HCT116 (cell line): ENCODE measurements at regions not wholly inside any gene's neighbourhood (a gene's known extent, or its start where the extent isn't known, plus 50 kb on each side); places are given as distances from the start of the nearest gene placed in this dataset.

Source experiments
- ATAC-seq: fragments of 200-7000 bp; cut with Tn5 transposase; 2 replicates; pipeline ENCODE4 v1.9.1; 2020; ENCODE audit warnings: mild to moderate bottlenecking, moderate library complexity
- BruUV-seq: library from RNA; stranded (reverse); fragments of 400-500 nt; replicated peaks from 2 replicates; lab custom pipeline; 2021; lab: Mats Ljungman, UMichigan
- CTCF ChIA-PET: fragments of 300-600 bp; sonication (Branson Sonifier 250); formaldehyde crosslinking; loops from one replicate; lab custom pipeline; 2021; ENCODE audit warnings: antibody characterized with exemption; lab: Charles Lee
- POLR2A ChIA-PET: fragments of 300-600, 350-600 bp; sonication (Branson Sonifier 250); formaldehyde crosslinking; loops from one replicate; lab custom pipeline; 2021; ENCODE audit warnings: antibody characterized with exemption; lab: Charles Lee
- RAD21 ChIA-PET, 2 experiments: fragments of 300-600 bp; sonication (Branson Sonifier 250); formaldehyde crosslinking; loops; one replicate each; lab custom pipeline; 2023; ENCODE audit warnings: low total read pairs in 2 of 2; ENCODE audit not compliant: uncharacterized antibody in 2 of 2, unreplicated experiment in 2 of 2, low non-redundant PET in 1 of 2; lab: Charles Lee
- DNase-seq: peaks from one replicate; pipeline ENCODE4 v3.0.0-alpha.2; 2010; ENCODE audit warnings: low read depth, low spot score
- H2AFZ ChIP-seq: fragments of 200-600 bp; shearing (Covaris generic), sonication (generic); 2 replicates; pipeline ENCODE4 v1.6.1; 2017; ENCODE audit warnings: low read depth, mixed run types, mixed read lengths, antibody characterized with exemption, low read length; ENCODE audit not compliant: poor library complexity, severe bottlenecking
- H3K27ac ChIP-seq: 2 replicates; pipeline ENCODE4 v1.5.1; 2012; ENCODE audit warnings: low read depth, low read length
- H3K27me3 ChIP-seq: fragments of 200-600 bp; sonication (generic); 2 replicates; pipeline ENCODE4 v1.6.1; 2016; ENCODE audit warnings: mixed run types, low read length, mixed read lengths; ENCODE audit not compliant: insufficient read depth
- H3K36me3 ChIP-seq, 2 experiments: fragments of 200-500 bp in 1 of 2; fragments of 200-600 bp in 1 of 2; sonication (Bioruptor generic) in 1 of 2; sonication (generic) in 1 of 2; 2 replicates each; pipeline versions ENCODE4 v1.5.1 to v1.6.1; 2014 to 2016; ENCODE audit warnings: low read length in 2 of 2, inconsistent platforms in 1 of 2, mixed read lengths in 1 of 2, mixed run types in 1 of 2; ENCODE audit not compliant: insufficient read depth in 2 of 2, control insufficient read depth in 1 of 2
- H3K4me1 ChIP-seq, 2 experiments: fragments of 200-600 bp in 1 of 2; sonication (generic) in 1 of 2; 2 replicates each; pipeline versions ENCODE4 v1.5.1 to v1.6.1; 2012 to 2017; ENCODE audit warnings: low read length in 2 of 2, inconsistent platforms in 1 of 2, mild to moderate bottlenecking in 1 of 2, mixed read lengths in 1 of 2, mixed run types in 1 of 2, moderate library complexity in 1 of 2; ENCODE audit not compliant: insufficient read depth in 2 of 2, control insufficient read depth in 1 of 2
- H3K4me2 ChIP-seq: fragments of 200-600 bp; sonication (generic); 2 replicates; pipeline ENCODE4 v1.6.1; 2017; ENCODE audit warnings: mixed run types, low read length, mixed read lengths
- H3K4me3 ChIP-seq, 2 experiments: fragments of 200-600 bp in 1 of 2; sonication (generic) in 1 of 2; replicated peaks in 1 of 2; 2 replicates each; pipeline ENCODE4 v1.5.1; 2011 to 2016; ENCODE audit warnings: low read length in 2 of 2, control low read depth in 1 of 2, low read depth in 1 of 2, mild to moderate bottlenecking in 1 of 2, mixed read lengths in 1 of 2, mixed run types in 1 of 2
- H3K79me2 ChIP-seq: fragments of 200-600 bp; sonication (generic); 2 replicates; pipeline ENCODE4 v1.6.1; 2017; ENCODE audit warnings: mild to moderate bottlenecking, mixed run types, low read length, moderate library complexity, mixed read lengths; ENCODE audit not compliant: insufficient read depth
- H3K9ac ChIP-seq: fragments of 200-600 bp; sonication (generic); 2 replicates; pipeline ENCODE4 v1.6.1; 2016; ENCODE audit warnings: low read length, mixed read lengths
- H3K9me2 ChIP-seq: fragments of 200-600 bp; sonication (generic), shearing (Covaris generic); 2 replicates; pipeline ENCODE4 v1.6.1; 2017; ENCODE audit warnings: mixed run types, mild to moderate bottlenecking, moderate library complexity; ENCODE audit not compliant: insufficient read depth
- H3K9me3 ChIP-seq, 2 experiments: fragments of 200-500 bp in 1 of 2; fragments of 200-600 bp in 1 of 2; sonication (Bioruptor generic) in 1 of 2; sonication (generic) in 1 of 2; 2 replicates each; pipeline ENCODE4 v1.6.1; 2014 to 2017; ENCODE audit warnings: low read length in 2 of 2, mixed read lengths in 2 of 2, inconsistent platforms in 1 of 2, low read depth in 1 of 2, mild to moderate bottlenecking in 1 of 2, mixed run types in 1 of 2, moderate library complexity in 1 of 2; ENCODE audit not compliant: control insufficient read depth in 1 of 2, insufficient read depth in 1 of 2
- H4K20me1 ChIP-seq: fragments of 200-600 bp; sonication (generic), shearing (Covaris generic); 2 replicates; pipeline ENCODE4 v1.6.1; 2017; ENCODE audit warnings: mixed run types, mild to moderate bottlenecking, moderate library complexity; ENCODE audit not compliant: insufficient read depth
- CBX3 ChIP-seq: IDR thresholded peaks from 2 replicates; pipeline ENCODE4 v1.6.1; 2012; ENCODE audit warnings: low read depth
- CEBPB ChIP-seq: IDR thresholded peaks from 2 replicates; pipeline ENCODE4 v1.6.1; 2012; ENCODE audit warnings: low read depth
- ELF1 ChIP-seq: IDR thresholded peaks from 2 replicates; pipeline ENCODE4 v1.6.1; 2012; ENCODE audit warnings: low read depth, borderline replicate concordance
- FOSL1 ChIP-seq: IDR thresholded peaks from 2 replicates; pipeline ENCODE4 v1.6.1; 2012; ENCODE audit warnings: low read depth
- JUND ChIP-seq: IDR thresholded peaks from 2 replicates; pipeline ENCODE4 v1.6.1; 2012
- SP1 ChIP-seq: IDR thresholded peaks from 2 replicates; pipeline ENCODE4 v1.6.1; 2012; ENCODE audit warnings: low read depth
- ZFX ChIP-seq: fragments of 450-650 bp; IDR thresholded peaks from 2 replicates; pipeline ENCODE4 v1.6.1; 2017
- intact Hi-C: fragments of 100-400 bp; cut with micrococcal nuclease; formaldehyde crosslinking; loops from 2 replicates; pipeline ENCODE4 v1.10.0; 2022
- TF ChIP-seq, protein P1 (sequence below): IDR thresholded peaks from 2 replicates; pipeline ENCODE4 v1.6.1; 2011; ENCODE audit warnings: mild to moderate bottlenecking, low read length, moderate library complexity; ENCODE audit not compliant: insufficient replicate concordance; ENCODE audit errors: extremely low read depth
- TF ChIP-seq, protein P2 (sequence below): IDR thresholded peaks from 2 replicates; pipeline ENCODE4 v1.6.1; 2012; ENCODE audit warnings: low read depth
- TF ChIP-seq, protein P3 (sequence below): IDR thresholded peaks from 2 replicates; pipeline ENCODE4 v1.6.1; 2012

DNA sequence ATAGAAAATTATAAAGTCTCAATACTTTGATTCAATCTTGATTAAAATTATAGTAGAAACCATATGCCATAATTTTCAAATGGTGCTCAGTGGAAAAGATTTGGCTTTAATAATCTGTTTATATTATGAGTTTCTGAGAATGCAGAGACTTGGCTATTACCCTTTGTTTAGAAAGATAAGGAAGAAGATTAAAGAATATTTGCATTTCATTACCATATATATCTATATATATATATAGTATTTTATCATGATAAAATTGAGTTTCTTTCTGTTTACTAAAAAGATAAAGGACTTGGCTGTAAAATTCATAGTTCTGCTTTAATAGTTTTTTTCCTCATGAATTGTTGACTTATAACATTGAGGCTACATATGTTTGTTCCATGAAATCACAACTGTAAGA, 679.3 kb upstream of the MAP3K7 start:
- H3K9ac ChIP-seq, result no peak overlapping the region
- peaks cover 5 to 20% of the 10 kb centered on the region in 2 experiments; a peak in 2 of 4 replicates for H3K9me3 ChIP-seq
- H2AFZ ChIP-seq, result no peak overlapping the region
- DNase-seq (no peak), ATAC-seq (no peak)
- no peak overlapping the region for H3K4me3 ChIP-seq
- H3K36me3 ChIP-seq, result no peaks in the 10 kb centered on the region
- no peak overlapping the region for H3K27ac ChIP-seq
- no peaks in the 10 kb centered on the region for H3K79me2 ChIP-seq
- intact Hi-C loops, result no loop called here
- RAD21 ChIA-PET, result no interaction called here
- POLR2A ChIA-PET, result no interaction called here
- H3K4me2 ChIP-seq, result no peak overlapping the region
- H4K20me1 ChIP-seq, result no peaks in the 10 kb centered on the region
- no peaks in the 10 kb centered on the region for H3K9me2 ChIP-seq
- H3K27me3 ChIP-seq, result no peaks in the 10 kb centered on the region
- BruUV-seq, result no TSS peak
- no peaks in the 10 kb centered on the region for H3K4me1 ChIP-seq
- TF ChIP-seq CEBPB, result no peak
- no peak for TF ChIP-seq ZFX
- TF ChIP-seq, protein P1, sequence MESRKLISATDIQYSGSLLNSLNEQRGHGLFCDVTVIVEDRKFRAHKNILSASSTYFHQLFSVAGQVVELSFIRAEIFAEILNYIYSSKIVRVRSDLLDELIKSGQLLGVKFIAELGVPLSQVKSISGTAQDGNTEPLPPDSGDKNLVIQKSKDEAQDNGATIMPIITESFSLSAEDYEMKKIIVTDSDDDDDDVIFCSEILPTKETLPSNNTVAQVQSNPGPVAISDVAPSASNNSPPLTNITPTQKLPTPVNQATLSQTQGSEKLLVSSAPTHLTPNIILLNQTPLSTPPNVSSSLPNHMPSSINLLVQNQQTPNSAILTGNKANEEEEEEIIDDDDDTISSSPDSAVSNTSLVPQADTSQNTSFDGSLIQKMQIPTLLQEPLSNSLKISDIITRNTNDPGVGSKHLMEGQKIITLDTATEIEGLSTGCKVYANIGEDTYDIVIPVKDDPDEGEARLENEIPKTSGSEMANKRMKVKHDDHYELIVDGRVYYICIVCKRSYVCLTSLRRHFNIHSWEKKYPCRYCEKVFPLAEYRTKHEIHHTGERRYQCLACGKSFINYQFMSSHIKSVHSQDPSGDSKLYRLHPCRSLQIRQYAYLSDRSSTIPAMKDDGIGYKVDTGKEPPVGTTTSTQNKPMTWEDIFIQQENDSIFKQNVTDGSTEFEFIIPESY, result no peak
- TF ChIP-seq, protein P2, sequence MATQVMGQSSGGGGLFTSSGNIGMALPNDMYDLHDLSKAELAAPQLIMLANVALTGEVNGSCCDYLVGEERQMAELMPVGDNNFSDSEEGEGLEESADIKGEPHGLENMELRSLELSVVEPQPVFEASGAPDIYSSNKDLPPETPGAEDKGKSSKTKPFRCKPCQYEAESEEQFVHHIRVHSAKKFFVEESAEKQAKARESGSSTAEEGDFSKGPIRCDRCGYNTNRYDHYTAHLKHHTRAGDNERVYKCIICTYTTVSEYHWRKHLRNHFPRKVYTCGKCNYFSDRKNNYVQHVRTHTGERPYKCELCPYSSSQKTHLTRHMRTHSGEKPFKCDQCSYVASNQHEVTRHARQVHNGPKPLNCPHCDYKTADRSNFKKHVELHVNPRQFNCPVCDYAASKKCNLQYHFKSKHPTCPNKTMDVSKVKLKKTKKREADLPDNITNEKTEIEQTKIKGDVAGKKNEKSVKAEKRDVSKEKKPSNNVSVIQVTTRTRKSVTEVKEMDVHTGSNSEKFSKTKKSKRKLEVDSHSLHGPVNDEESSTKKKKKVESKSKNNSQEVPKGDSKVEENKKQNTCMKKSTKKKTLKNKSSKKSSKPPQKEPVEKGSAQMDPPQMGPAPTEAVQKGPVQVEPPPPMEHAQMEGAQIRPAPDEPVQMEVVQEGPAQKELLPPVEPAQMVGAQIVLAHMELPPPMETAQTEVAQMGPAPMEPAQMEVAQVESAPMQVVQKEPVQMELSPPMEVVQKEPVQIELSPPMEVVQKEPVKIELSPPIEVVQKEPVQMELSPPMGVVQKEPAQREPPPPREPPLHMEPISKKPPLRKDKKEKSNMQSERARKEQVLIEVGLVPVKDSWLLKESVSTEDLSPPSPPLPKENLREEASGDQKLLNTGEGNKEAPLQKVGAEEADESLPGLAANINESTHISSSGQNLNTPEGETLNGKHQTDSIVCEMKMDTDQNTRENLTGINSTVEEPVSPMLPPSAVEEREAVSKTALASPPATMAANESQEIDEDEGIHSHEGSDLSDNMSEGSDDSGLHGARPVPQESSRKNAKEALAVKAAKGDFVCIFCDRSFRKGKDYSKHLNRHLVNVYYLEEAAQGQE, result no peak
- TF ChIP-seq, protein P3, sequence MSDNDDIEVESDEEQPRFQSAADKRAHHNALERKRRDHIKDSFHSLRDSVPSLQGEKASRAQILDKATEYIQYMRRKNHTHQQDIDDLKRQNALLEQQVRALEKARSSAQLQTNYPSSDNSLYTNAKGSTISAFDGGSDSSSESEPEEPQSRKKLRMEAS, result no peak
- TF ChIP-seq JUND, result no peak
- no peak for TF ChIP-seq FOSL1
- no peak for TF ChIP-seq SP1
- no peak for TF ChIP-seq ELF1
- no peak for TF ChIP-seq CBX3
- CTCF ChIA-PET, result no interaction called here
